CD14-positive monocyte (primary cell): ENCODE measurements at regions not wholly inside any gene's neighbourhood (a gene's known extent, or its start where the extent isn't known, plus 50 kb on each side); places are given as distances from the start of the nearest gene placed in this dataset.

Source experiments
- DNase-seq, 3 donors: peaks; one replicate each; pipeline ENCODE4 v3.0.0-alpha.2; 2011 to 2022
- H2AFZ ChIP-seq: 2 replicates; pipeline ENCODE4 v1.6.0; 2012; ENCODE audit warnings: mild to moderate bottlenecking, low read depth, low read length, inconsistent platforms; ENCODE audit not compliant: insufficient read depth, poor library complexity, severe bottlenecking
- H3K27ac ChIP-seq, 2 donors: 1 replicate in 1 of 2; 2 replicates in 1 of 2; pipeline ENCODE4 v1.5.1; 2012 to 2013; ENCODE audit warnings: low read length in 2 of 2, control low read depth in 1 of 2, inconsistent platforms in 1 of 2, low read depth in 1 of 2, mild to moderate bottlenecking in 1 of 2
- H3K27me3 ChIP-seq, 2 donors: one replicate each; pipeline versions ENCODE4 v1.6.0 to v1.6.1; 2011 to 2013; ENCODE audit warnings: low read length in 2 of 2; ENCODE audit not compliant: control insufficient read depth in 2 of 2, insufficient read depth in 2 of 2
- H3K36me3 ChIP-seq, 2 donors: replicated peaks in 1 of 2; 1 replicate in 1 of 2; 2 replicates in 1 of 2; pipeline versions ENCODE4 v1.5.1 to v1.6.1; 2012 to 2013; ENCODE audit warnings: low read length in 2 of 2, control low read depth in 1 of 2, inconsistent platforms in 1 of 2, mild to moderate bottlenecking in 1 of 2; ENCODE audit not compliant: insufficient read depth in 2 of 2, control insufficient read depth in 1 of 2
- H3K4me1 ChIP-seq, 2 donors: 1 replicate in 1 of 2; 2 replicates in 1 of 2; pipeline versions ENCODE4 v1.5.1 to v1.6.1; 2012 to 2013; ENCODE audit warnings: low read length in 2 of 2, control low read depth in 1 of 2, inconsistent platforms in 1 of 2, mild to moderate bottlenecking in 1 of 2, moderate library complexity in 1 of 2; ENCODE audit not compliant: insufficient read depth in 2 of 2, control insufficient read depth in 1 of 2
- H3K4me2 ChIP-seq: replicated peaks from 2 replicates; pipeline ENCODE3; 2012; ENCODE audit warnings: low read length, moderate library complexity, mild to moderate bottlenecking; ENCODE audit not compliant: poor library complexity, severe bottlenecking; ENCODE audit errors: extremely low read depth
- H3K4me3 ChIP-seq, 3 experiments: fragments of 200-600 bp in 1 of 3; sonication (generic) in 1 of 3; replicated peaks in 1 of 3; 1 replicate in 2 of 3; 2 replicates in 1 of 3; pipeline ENCODE4 v1.5.1; 2011 to 2013; ENCODE audit warnings: low read length in 3 of 3, mild to moderate bottlenecking in 3 of 3, control low read depth in 2 of 3, low read depth in 2 of 3, inconsistent platforms in 1 of 3, moderate library complexity in 1 of 3
- H3K79me2 ChIP-seq: 2 replicates; pipeline ENCODE4 v1.6.0; 2012; ENCODE audit warnings: mild to moderate bottlenecking, control low read depth, inconsistent platforms, low read length, moderate library complexity; ENCODE audit not compliant: insufficient read depth
- H3K9ac ChIP-seq: 2 replicates; pipeline ENCODE4 v1.6.0; 2017; ENCODE audit warnings: low read length, mild to moderate bottlenecking; ENCODE audit not compliant: insufficient read depth, poor library complexity, severe bottlenecking
- H3K9me3 ChIP-seq, 2 donors: replicated peaks in 1 of 2; 1 replicate in 1 of 2; 2 replicates in 1 of 2; pipeline versions ENCODE4 v1.5.1 to v1.6.1; 2012 to 2013; ENCODE audit warnings: low read length in 2 of 2, control low read depth in 1 of 2; ENCODE audit not compliant: control insufficient read depth in 1 of 2, insufficient read depth in 1 of 2
- H4K20me1 ChIP-seq: 2 replicates; pipeline ENCODE4 v1.6.0; 2012; ENCODE audit warnings: mild to moderate bottlenecking, low read length, control low read depth, moderate library complexity; ENCODE audit not compliant: insufficient read depth
- H3K27ac Mint-ChIP-seq, 7 donors: one replicate each; pipeline ENCODE4 v1.8.0; 2020; ENCODE audit warnings: mild to moderate bottlenecking in 7 of 7, mixed read lengths in 7 of 7, moderate library complexity in 6 of 7, inconsistent platforms in 2 of 7
- H3K27me3 Mint-ChIP-seq, 3 donors: one replicate each; pipeline ENCODE4 v1.8.0; 2021 to 2022; ENCODE audit warnings: low read depth in 3 of 3, mild to moderate bottlenecking in 3 of 3, mixed read lengths in 3 of 3, moderate library complexity in 3 of 3, inconsistent platforms in 1 of 3
- H3K36me3 Mint-ChIP-seq, 2 donors: one replicate each; pipeline ENCODE4 v1.8.0; 2020; ENCODE audit warnings: mixed read lengths in 2 of 2, inconsistent platforms in 1 of 2, mild to moderate bottlenecking in 1 of 2
- H3K4me1 Mint-ChIP-seq: one replicate; pipeline ENCODE4 v1.8.0; 2020; ENCODE audit warnings: mild to moderate bottlenecking, mixed read lengths
- H3K4me3 Mint-ChIP-seq, 2 donors: one replicate each; pipeline ENCODE4 v1.8.0; 2020; ENCODE audit warnings: mild to moderate bottlenecking in 2 of 2, mixed read lengths in 2 of 2, moderate library complexity in 1 of 2
- H3K9me3 Mint-ChIP-seq, 7 donors: one replicate each; pipeline ENCODE4 v1.8.0; 2020 to 2022; ENCODE audit warnings: mixed read lengths in 7 of 7, mild to moderate bottlenecking in 6 of 7, moderate library complexity in 6 of 7, inconsistent platforms in 2 of 7
- CTCF ChIP-seq: fragments of 200-600 bp; IDR thresholded peaks from one replicate; pipeline ENCODE4 v1.8.0; 2022; ENCODE audit warnings: antibody characterized with exemption, mild to moderate bottlenecking
- WGBS: methylation state at CpG from one replicate; pipeline ENCODE4 v1.1.5; 2013; ENCODE audit warnings: missing lambda C conversion rate; ENCODE audit not compliant: insufficient coverage; 5-methylcytosine and 5-hydroxymethylcytosine counted together
- intact Hi-C, 2 donors: fragments of 100-400 bp; cut with micrococcal nuclease; formaldehyde crosslinking; loops; one replicate each; pipeline versions ENCODE4 v1.15.0 to v1.15.1; 2023

- H3K79me2 ChIP-seq = no peaks in the 10 kb centered on the region
Observed at GRCh38 chr17:63035695-63036094, 69.7 kb downstream of the TANC2 start.

GRCh38 chr17:63039342-63039741 lies 73.3 kb downstream of the TANC2 start:
- H3K27me3 Mint-ChIP-seq = peaks cover 0 to 2% (median 0%) of the 10 kb centered on the region in 3 donors
- no peak overlapping the region for H3K9ac ChIP-seq
- peak overlapping the region in 1 of 2 donors; percentile 8 for H3K4me3 Mint-ChIP-seq
- no peak for DNase-seq
- H2AFZ ChIP-seq = no peak overlapping the region
- no peak overlapping the region for H3K4me3 ChIP-seq
- no peaks in the 10 kb centered on the region for H3K36me3 Mint-ChIP-seq
- H3K9me3 Mint-ChIP-seq = peaks cover 0 to 1% (median 0%) of the 10 kb centered on the region in 7 donors
- peaks cover 10% of the 10 kb centered on the region for H3K4me1 Mint-ChIP-seq
- intact Hi-C loops = no loop called here
- WGBS = 5% methylated on average over 2 of the region's 4 CpGs
- no peak overlapping the region for H3K27ac ChIP-seq
- no peak overlapping the region for H3K27ac Mint-ChIP-seq
- H3K9me3 ChIP-seq = no peaks in the 10 kb centered on the region
- H3K27me3 ChIP-seq = no peaks in the 10 kb centered on the region
- no peaks in the 10 kb centered on the region for H3K79me2 ChIP-seq
- no peak for TF ChIP-seq CTCF
- no peak overlapping the region for H3K4me2 ChIP-seq
- H4K20me1 ChIP-seq = no peaks in the 10 kb centered on the region
- no peaks in the 10 kb centered on the region for H3K36me3 ChIP-seq
- no peaks in the 10 kb centered on the region for H3K4me1 ChIP-seq

More at GRCh38 chr17:63035695-63036094, 69.7 kb downstream of the TANC2 start:
- Histone ChIP-seq H3K9ac (no peak overlapping the region), H3K9me3 (no peaks in the 10 kb centered on the region), H4K20me1 (no peaks in the 10 kb centered on the region), H3K36me3 (no peaks in the 10 kb centered on the region), H3K27ac (no peak overlapping the region), H3K4me2 (no peak overlapping the region), H3K4me3 (no peak overlapping the region), H3K27me3 (no peaks in the 10 kb centered on the region), H3K4me1 (no peaks in the 10 kb centered on the region), H2AFZ (no peak overlapping the region)
- peaks cover 0 to 3% (median 0%) of the 10 kb centered on the region in 7 donors for H3K9me3 Mint-ChIP-seq
- no peak overlapping the region for H3K27ac Mint-ChIP-seq
- no peak for TF ChIP-seq CTCF
- DNase-seq = no peak
- H3K36me3 Mint-ChIP-seq = peaks cover 0 to 1% of the 10 kb centered on the region in 2 donors
- H3K4me3 Mint-ChIP-seq = no peak overlapping the region
- peaks cover 0 to 2% (median 0%) of the 10 kb centered on the region in 3 donors for H3K27me3 Mint-ChIP-seq
- 76% methylated on average over 2 of the region's 3 CpGs for WGBS
- intact Hi-C loops = no loop called here
- peaks cover 10% of the 10 kb centered on the region for H3K4me1 Mint-ChIP-seq
